ENCODE measurements at regions not wholly inside any gene's neighbourhood (a gene's known extent, or its start where the extent isn't known, plus 50 kb on each side); places are given as distances from the start of the nearest gene placed in this dataset.
A peak's percentile ranks its signal among the peaks of the same experiment; 100 is the strongest.

GRCh38 chr5:4990462-4990861 is 149.7 kb upstream of the ADAMTS16 start:
- DNase-seq (ENCODE audit: low spot score): no peak

- DNase-seq (ENCODE audit: low spot score): no peak
Observed at GRCh38 chr5:4991925-4992324, 148.2 kb upstream of the ADAMTS16 start.

- peak; percentile 33 for DNase-seq (ENCODE audit: low spot score)
Observed at GRCh38 chr5:4995014-4995413, 145.1 kb upstream of the ADAMTS16 start.

- DNase-seq (ENCODE audit: low spot score): no peak
Observed at GRCh38 chr5:5005353-5005752, 134.8 kb upstream of the ADAMTS16 start.

GRCh38 chr5:5006548-5006947 is 133.6 kb upstream of the ADAMTS16 start:
- DNase-seq (ENCODE audit: low spot score): no peak

- DNase-seq (ENCODE audit: low spot score): no peak
Observed at GRCh38 chr5:5009240-5009639, 130.9 kb upstream of the ADAMTS16 start.

GRCh38 chr5:5011151-5011550 is 129.0 kb upstream of the ADAMTS16 start:
- DNase-seq (ENCODE audit: low spot score): no peak

GRCh38 chr5:5014586-5015235 is 125.4 kb upstream of the ADAMTS16 start:
- peak; percentile 67 for DNase-seq (ENCODE audit: low spot score)

GRCh38 chr5:5017827-5018577 is 122.1 kb upstream of the ADAMTS16 start:
- DNase-seq (ENCODE audit: low spot score): peak; percentile 79

GRCh38 chr5:5018578-5018970 is 121.6 kb upstream of the ADAMTS16 start:
- peak; percentile 56 for DNase-seq (ENCODE audit: low spot score)

GRCh38 chr5:5021436-5021835 is 118.7 kb upstream of the ADAMTS16 start:
- DNase-seq (ENCODE audit: low spot score): no peak

GRCh38 chr5:5025098-5025773 is 114.9 kb upstream of the ADAMTS16 start:
- peak; percentile 10 for DNase-seq (ENCODE audit: low spot score)

- DNase-seq (ENCODE audit: low spot score): peak; percentile 98
Observed at GRCh38 chr5:5025774-5026408, 114.2 kb upstream of the ADAMTS16 start.

- DNase-seq (ENCODE audit: low spot score): no peak
Observed at GRCh38 chr5:5026409-5026785, 113.7 kb upstream of the ADAMTS16 start.

GRCh38 chr5:5031665-5032064 is 108.5 kb upstream of the ADAMTS16 start:
- no peak for DNase-seq (ENCODE audit: low spot score)

GRCh38 chr5:5037674-5038073 is 102.5 kb upstream of the ADAMTS16 start:
- DNase-seq (ENCODE audit: low spot score): no peak

GRCh38 chr5:5039918-5040317 is 100.2 kb upstream of the ADAMTS16 start:
- no peak for DNase-seq (ENCODE audit: low spot score)

- no peak for DNase-seq (ENCODE audit: low spot score)
Observed at GRCh38 chr5:5040712-5041111, 99.4 kb upstream of the ADAMTS16 start.

GRCh38 chr5:5042806-5043205 is 97.3 kb upstream of the ADAMTS16 start:
- DNase-seq (ENCODE audit: low spot score): no peak

- no peak for DNase-seq (ENCODE audit: low spot score)
Observed at GRCh38 chr5:5043346-5043745, 96.8 kb upstream of the ADAMTS16 start.

GRCh38 chr5:5044247-5044840 is 95.8 kb upstream of the ADAMTS16 start:
- DNase-seq (ENCODE audit: low spot score): no peak

Measured in A172 (cell line).